HG02763 (cell line): ENCODE measurements at regions not wholly inside any gene's neighbourhood (a gene's known extent, or its start where the extent isn't known, plus 50 kb on each side); places are given as distances from the start of the nearest gene placed in this dataset.

Source experiments
- ATAC-seq: cut with Tn5 transposase; IDR thresholded peaks from one replicate; pipeline ENCODE4 v1.9.1; 2021; ENCODE audit warnings: mild to moderate bottlenecking, moderate library complexity; ENCODE audit not compliant: unreplicated experiment

GRCh38 chr16:49216593-49216992 is 65.0 kb downstream of the CBLN1 start:
- no peak for ATAC-seq

DNA sequence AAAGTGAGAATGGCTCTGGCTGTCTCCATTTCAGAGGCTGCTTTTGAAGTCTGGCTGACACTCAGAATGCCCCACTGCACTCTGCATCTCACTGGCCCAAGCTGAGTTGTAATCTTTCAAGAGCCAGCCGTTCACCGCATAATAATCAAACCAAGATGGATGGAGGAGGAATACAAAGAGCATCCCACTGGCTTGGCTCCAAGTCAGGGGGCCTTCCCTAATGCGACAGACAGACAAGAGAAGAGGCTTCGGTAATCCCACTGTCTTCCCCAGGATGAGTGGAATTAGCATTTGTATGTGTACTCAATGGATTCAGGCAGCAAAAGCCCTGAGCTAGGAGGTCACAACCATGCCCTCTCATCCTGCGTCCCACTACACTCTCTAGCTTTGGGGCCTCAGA is 68.0 kb downstream of the CBLN1 start:
- no peak for ATAC-seq

- no peak for ATAC-seq
Measured at GRCh38 chr16:49204191-49204590, 77.4 kb downstream of the CBLN1 start.

- ATAC-seq: no peak
Measured at GRCh38 chr16:49203361-49203760, 78.3 kb downstream of the CBLN1 start.

DNA sequence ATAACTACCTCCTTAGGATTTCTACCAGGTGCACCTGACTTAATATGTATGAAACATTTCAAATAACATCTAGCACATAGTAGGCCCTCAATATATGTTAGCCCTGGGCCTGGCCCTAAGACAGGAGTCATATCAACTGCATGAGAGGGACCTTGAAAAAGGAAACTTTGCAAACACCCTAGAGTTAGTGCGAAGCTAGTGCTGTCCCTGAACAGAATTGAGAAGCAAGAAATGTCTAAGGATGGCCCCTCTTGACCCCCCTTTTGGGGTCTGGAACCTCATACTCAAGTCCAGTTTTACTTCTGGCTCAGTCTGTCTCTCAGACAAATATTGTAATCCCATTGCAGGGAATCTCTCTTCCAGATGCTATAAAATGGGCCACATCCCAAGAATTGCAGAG is 80.5 kb downstream of the CBLN1 start:
- no peak for ATAC-seq

GRCh38 chr16:49200223-49200820 is 81.3 kb downstream of the CBLN1 start:
- ATAC-seq: no peak

DNA sequence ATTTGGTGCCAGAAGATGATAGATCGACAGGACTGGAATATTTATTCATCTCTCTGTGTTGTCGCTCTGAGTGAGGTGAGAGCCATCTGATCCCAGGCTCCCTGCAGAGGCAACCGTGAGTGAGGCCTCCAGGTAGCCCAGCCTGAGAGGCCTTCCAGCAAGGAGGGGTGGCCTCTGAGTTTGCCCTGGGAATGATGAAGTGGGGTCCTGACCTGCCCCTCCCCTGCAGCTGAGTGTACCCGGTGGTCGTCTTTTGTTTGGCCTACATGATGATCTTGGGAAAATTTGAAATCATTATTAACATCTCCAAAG is 86.4 kb downstream of the CBLN1 start:
- ATAC-seq: no peak

GRCh38 chr16:49194537-49195236 is 87.0 kb downstream of the CBLN1 start:
- no peak for ATAC-seq

- ATAC-seq: no peak
Measured at GRCh38 chr16:49193596-49193995, 88.0 kb downstream of the CBLN1 start.

- no peak for ATAC-seq
Measured at GRCh38 chr16:49189286-49189685, 92.4 kb downstream of the CBLN1 start.

DNA sequence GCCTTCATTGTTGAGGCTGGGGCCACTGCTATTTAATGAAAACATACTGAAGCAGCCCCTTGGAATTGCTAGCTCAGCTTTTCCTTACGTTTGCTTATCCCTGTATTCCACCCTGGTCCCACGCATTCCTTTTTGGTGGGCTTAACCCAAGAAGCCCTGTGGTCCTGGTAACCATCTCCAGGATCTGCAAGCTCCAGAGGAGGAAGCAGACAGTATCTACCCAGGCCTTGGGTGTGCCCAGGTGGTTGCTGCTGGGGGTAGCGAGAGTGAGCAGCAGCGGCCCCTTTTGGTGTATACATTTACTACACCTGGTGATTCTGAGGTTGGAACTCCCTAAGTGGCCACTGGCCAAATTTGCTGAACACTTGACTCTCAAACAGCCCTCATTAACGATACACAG is 97.7 kb downstream of the CBLN1 start:
- ATAC-seq: no peak

- no peak for ATAC-seq
Measured at GRCh38 chr16:49181791-49182518, 99.7 kb downstream of the CBLN1 start.

DNA sequence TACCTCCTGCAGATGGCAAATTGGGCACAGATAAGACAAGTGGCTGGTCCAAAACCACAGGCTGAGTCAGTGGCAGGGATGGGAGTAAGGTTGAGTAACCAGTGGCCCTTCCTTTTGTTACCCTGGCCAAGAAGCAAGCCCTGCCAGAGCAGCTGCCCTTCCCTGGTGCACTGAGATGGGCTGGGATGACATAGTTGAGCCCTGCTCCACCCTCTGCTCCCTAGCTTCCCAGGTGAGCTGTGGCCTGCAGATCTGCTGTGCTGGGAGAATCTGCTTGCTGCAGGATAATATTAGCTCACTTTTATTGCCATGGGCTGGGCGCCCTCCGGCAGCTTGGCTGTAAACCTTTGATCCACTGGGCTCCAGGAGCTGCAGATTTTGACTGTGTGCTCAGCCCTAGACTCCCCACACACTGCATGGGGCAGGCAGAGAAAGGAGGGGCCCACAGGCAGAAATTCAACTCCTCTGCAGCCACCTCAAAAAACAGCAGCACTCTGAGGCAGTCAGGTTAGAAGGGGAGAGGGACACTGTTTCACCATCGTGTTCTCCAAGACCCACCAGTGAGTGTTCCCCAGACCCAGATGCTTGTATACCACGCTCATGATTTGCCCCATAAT is 101.8 kb downstream of the CBLN1 start:
- ATAC-seq: no peak

DNA sequence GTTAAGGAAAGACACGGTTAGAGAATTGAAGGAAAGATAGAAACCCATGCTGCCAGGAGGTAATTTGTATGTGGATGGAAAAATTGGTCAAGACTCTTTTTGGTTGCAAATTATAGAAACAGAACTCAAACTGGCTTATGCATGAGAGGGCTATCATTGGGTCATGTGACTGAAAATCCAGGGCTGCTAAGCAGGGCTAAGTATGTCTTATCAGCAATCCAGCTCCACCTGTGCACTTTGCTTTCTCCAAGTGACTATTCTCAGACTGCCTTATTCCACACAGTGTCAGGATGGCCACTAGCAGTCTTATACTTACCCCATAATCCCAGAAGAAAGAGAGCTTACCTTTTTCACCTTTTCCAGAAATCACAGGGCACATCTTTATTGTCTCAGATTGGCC is 113.5 kb downstream of the CBLN1 start:
- ATAC-seq: no peak

GRCh38 chr16:49165025-49165424 is 116.6 kb downstream of the CBLN1 start:
- no peak for ATAC-seq

GRCh38 chr16:49161191-49161590 is 120.4 kb downstream of the CBLN1 start:
- ATAC-seq: no peak

- ATAC-seq: no peak
Measured at GRCh38 chr16:49158029-49158642, 123.5 kb downstream of the CBLN1 start.

- no peak for ATAC-seq
Measured at GRCh38 chr16:49150341-49150740, 131.3 kb downstream of the CBLN1 start.

DNA sequence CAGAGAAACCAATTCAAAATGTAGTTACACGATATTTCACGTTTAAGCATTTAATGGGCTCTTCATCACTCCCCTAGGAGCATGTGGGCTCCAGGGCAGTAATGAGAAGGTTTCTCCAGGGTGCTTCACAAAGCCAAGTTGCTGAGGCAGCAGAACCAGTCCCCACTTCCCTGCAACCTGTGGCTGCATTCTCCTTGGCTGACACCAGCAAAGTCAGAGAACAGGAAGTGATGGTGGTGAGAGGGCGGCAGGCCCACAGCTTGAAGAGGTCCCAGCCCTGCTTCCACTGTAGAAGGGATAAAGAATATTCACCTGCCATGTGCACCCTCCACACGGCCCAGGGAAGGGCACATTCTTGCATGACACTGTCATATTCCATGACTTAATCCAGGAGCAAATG is 133.2 kb downstream of the CBLN1 start:
- ATAC-seq: no peak

GRCh38 chr16:49140618-49141017 is 141.0 kb downstream of the CBLN1 start:
- no peak for ATAC-seq

DNA sequence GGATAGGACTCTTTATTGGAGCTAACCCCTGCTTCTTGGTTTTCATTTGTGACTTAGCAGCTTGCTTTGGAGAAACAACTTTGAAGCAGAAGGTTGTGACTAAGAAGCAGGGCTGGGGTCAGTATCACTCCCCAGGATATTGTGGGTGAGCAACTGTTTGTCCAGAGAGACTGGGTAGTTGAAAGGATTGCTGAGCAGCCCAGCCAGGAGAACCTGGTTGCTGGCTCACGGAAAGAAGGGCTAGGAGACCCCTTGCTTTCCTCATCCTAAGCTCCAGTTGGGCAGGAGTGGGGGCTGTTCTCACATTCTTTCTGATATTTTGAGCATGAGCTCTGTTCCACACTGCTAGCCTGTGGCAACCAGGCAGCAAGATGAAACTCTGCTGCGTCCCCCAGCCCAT is 151.2 kb downstream of the CBLN1 start:
- no peak for ATAC-seq

DNA sequence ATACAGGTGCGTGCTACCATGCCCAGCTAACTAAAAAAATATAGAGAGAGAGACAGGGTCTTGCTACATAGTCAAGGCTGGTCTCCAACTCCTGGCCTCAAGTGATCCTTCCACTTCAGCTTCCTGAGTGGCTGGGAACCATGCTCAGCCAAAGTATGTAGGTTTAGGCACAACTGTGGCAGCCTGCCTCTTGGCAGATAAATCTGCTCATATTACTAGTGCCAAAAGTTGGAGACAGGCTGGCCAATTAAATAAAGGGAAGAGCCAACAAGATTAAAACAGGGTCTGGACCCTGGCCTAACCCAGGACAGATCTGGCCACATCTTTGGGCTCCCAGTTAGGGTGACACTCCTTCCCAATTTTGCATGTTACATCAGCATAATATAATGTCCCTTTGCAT is 151.7 kb downstream of the CBLN1 start:
- ATAC-seq: no peak
